GM12875 (cell line): ENCODE measurements at regions not wholly inside any gene's neighbourhood (a gene's known extent, or its start where the extent isn't known, plus 50 kb on each side); places are given as distances from the start of the nearest gene placed in this dataset.

Experiments
- H3K4me3 ChIP-seq: one replicate; pipeline ENCODE4 v1.5.1; 2011; ENCODE audit warnings: low read depth, low read length, control low read depth
- TF ChIP-seq, protein P1 (sequence below): IDR thresholded peaks from 2 replicates; pipeline ENCODE4 v1.5.1; 2011; ENCODE audit warnings: low read depth, mild to moderate bottlenecking, control low read depth, inconsistent platforms, low read length, moderate library complexity, borderline replicate concordance; ENCODE audit not compliant: insufficient read depth

DNA sequence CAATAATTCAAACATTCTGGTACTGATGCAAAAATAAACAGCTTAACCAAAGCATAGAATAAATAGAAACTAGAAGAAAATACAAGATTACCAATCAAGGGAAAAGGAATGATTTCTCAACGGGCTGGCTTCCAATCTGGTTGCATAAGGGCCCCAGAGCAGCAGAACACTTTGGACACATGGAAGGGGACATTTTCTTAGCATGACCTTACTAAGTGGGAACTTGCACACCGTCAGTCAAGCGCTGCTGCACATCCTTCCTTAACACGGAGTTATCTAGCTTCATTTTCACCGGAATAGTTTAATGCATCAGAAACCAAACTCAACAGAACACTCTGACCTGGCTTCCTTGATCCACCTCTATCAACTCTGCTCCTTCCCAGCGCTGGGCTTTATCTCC lies 388.5 kb downstream of the VPS13C start:
- H3K4me3 ChIP-seq, result no peak overlapping the region
- TF ChIP-seq, protein P1, sequence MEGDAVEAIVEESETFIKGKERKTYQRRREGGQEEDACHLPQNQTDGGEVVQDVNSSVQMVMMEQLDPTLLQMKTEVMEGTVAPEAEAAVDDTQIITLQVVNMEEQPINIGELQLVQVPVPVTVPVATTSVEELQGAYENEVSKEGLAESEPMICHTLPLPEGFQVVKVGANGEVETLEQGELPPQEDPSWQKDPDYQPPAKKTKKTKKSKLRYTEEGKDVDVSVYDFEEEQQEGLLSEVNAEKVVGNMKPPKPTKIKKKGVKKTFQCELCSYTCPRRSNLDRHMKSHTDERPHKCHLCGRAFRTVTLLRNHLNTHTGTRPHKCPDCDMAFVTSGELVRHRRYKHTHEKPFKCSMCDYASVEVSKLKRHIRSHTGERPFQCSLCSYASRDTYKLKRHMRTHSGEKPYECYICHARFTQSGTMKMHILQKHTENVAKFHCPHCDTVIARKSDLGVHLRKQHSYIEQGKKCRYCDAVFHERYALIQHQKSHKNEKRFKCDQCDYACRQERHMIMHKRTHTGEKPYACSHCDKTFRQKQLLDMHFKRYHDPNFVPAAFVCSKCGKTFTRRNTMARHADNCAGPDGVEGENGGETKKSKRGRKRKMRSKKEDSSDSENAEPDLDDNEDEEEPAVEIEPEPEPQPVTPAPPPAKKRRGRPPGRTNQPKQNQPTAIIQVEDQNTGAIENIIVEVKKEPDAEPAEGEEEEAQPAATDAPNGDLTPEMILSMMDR, result no peak

- H3K4me3 ChIP-seq, result no peak overlapping the region
- TF ChIP-seq, protein P1, result no peak
Measured at GRCh38 chr15:61668444-61668843, 391.8 kb downstream of the VPS13C start.

GRCh38 chr15:61661791-61662190 lies 398.5 kb downstream of the VPS13C start:
- H3K4me3 ChIP-seq, result no peak overlapping the region
- TF ChIP-seq, protein P1, result no peak

DNA sequence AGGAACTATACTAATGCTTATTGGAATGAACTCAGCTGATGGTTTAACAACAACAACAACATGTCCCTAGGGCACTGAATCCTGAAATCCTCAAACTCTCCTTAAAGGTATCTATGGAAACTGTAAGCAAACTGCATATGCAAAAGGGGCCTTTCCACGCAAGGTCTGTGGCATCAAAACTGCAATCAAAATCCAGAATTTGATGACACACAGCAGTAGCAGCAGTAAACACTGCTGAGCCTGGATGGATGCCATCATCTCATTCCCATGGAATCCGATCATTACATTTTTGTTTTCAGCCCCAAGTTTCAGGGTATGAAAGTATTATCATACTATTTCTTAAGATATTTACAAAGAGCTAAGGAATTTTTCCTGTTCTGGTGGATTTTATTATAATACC lies 399.7 kb downstream of the VPS13C start:
- TF ChIP-seq, protein P1, result no peak
- H3K4me3 ChIP-seq, result no peak overlapping the region

- no peak overlapping the region for H3K4me3 ChIP-seq
- TF ChIP-seq, protein P1, result no peak
Measured at GRCh38 chr15:61659566-61660190, 400.6 kb downstream of the VPS13C start.

- TF ChIP-seq, protein P1, result no peak
- H3K4me3 ChIP-seq, result no peak overlapping the region
Measured at GRCh38 chr15:61657461-61657860, 402.8 kb downstream of the VPS13C start.

- TF ChIP-seq, protein P1, result no peak
- H3K4me3 ChIP-seq, result no peak overlapping the region
Measured at GRCh38 chr15:61656391-61656790, 403.9 kb downstream of the VPS13C start.
